ENCODE measurements at regions not wholly inside any gene's neighbourhood (a gene's known extent, or its start where the extent isn't known, plus 50 kb on each side); places are given as distances from the start of the nearest gene placed in this dataset.

GRCh38 chr12:127899971-127900370, 367.0 kb upstream of the TMEM132C start:
- DNase-seq (ENCODE audit: low read depth): no peak
- no peak overlapping the region for H3K4me3 ChIP-seq (ENCODE audit: low read length)
- no peak for TF ChIP-seq CTCF (conservative IDR thresholded peaks at IDR 0.05; ENCODE audit: low read length)

- no peak for TF ChIP-seq CTCF (conservative IDR thresholded peaks at IDR 0.05; ENCODE audit: low read length)
- DNase-seq (ENCODE audit: low read depth): no peak
These were observed 366.6 kb upstream of the TMEM132C start for GRCh38 chr12:127900386-127900785.

GRCh38 chr12:127903146-127903545, 363.8 kb upstream of the TMEM132C start:
- no peak for TF ChIP-seq CTCF (conservative IDR thresholded peaks at IDR 0.05; ENCODE audit: low read length)
- DNase-seq (ENCODE audit: low read depth): peak; percentile 86
- no peak overlapping the region for H3K4me3 ChIP-seq (ENCODE audit: low read length)

More at GRCh38 chr12:127900386-127900785, 366.6 kb upstream of the TMEM132C start:
- no peak overlapping the region for H3K4me3 ChIP-seq (ENCODE audit: low read length)

- peak; percentile 79 for DNase-seq (ENCODE audit: low read depth)
- no peak overlapping the region for H3K4me3 ChIP-seq (ENCODE audit: low read length)
- no peak for TF ChIP-seq CTCF (conservative IDR thresholded peaks at IDR 0.05; ENCODE audit: low read length)
These were observed 357.9 kb upstream of the TMEM132C start for GRCh38 chr12:127909041-127909440.

- TF ChIP-seq CTCF (conservative IDR thresholded peaks at IDR 0.05; ENCODE audit: low read length): no peak
- no peak overlapping the region for H3K4me3 ChIP-seq (ENCODE audit: low read length)
- no peak for DNase-seq (ENCODE audit: low read depth)
These were observed 355.7 kb upstream of the TMEM132C start for GRCh38 chr12:127911291-127911690.

- no peak overlapping the region for H3K4me3 ChIP-seq (ENCODE audit: low read length)
- DNase-seq (ENCODE audit: low read depth): no peak
- TF ChIP-seq CTCF (conservative IDR thresholded peaks at IDR 0.05; ENCODE audit: low read length): no peak
These were observed 354.8 kb upstream of the TMEM132C start for GRCh38 chr12:127912035-127912665.

- no peak overlapping the region for H3K4me3 ChIP-seq (ENCODE audit: low read length)
- no peak for DNase-seq (ENCODE audit: low read depth)
- no peak for TF ChIP-seq CTCF (conservative IDR thresholded peaks at IDR 0.05; ENCODE audit: low read length)
These were observed 343.5 kb upstream of the TMEM132C start for GRCh38 chr12:127923501-127923900.

Data from AG10803 (cell line).